HCT116 (cell line): ENCODE measurements at regions not wholly inside any gene's neighbourhood (a gene's known extent, or its start where the extent isn't known, plus 50 kb on each side); places are given as distances from the start of the nearest gene placed in this dataset.

ENCODE experiments used
- ATAC-seq: fragments of 200-7000 bp; cut with Tn5 transposase; 2 replicates; pipeline ENCODE4 v1.9.1; 2020; ENCODE audit warnings: mild to moderate bottlenecking, moderate library complexity
- BruUV-seq: library from RNA; stranded (reverse); fragments of 400-500 nt; replicated peaks from 2 replicates; lab custom pipeline; 2021; lab: Mats Ljungman, UMichigan
- CTCF ChIA-PET: fragments of 300-600 bp; sonication (Branson Sonifier 250); formaldehyde crosslinking; loops from one replicate; lab custom pipeline; 2021; ENCODE audit warnings: antibody characterized with exemption; lab: Charles Lee
- POLR2A ChIA-PET: fragments of 300-600, 350-600 bp; sonication (Branson Sonifier 250); formaldehyde crosslinking; loops from one replicate; lab custom pipeline; 2021; ENCODE audit warnings: antibody characterized with exemption; lab: Charles Lee
- RAD21 ChIA-PET, 2 experiments: fragments of 300-600 bp; sonication (Branson Sonifier 250); formaldehyde crosslinking; loops; one replicate each; lab custom pipeline; 2023; ENCODE audit warnings: low total read pairs in 2 of 2; ENCODE audit not compliant: uncharacterized antibody in 2 of 2, unreplicated experiment in 2 of 2, low non-redundant PET in 1 of 2; lab: Charles Lee
- DNase-seq: peaks from one replicate; pipeline ENCODE4 v3.0.0-alpha.2; 2010; ENCODE audit warnings: low read depth, low spot score
- H2AFZ ChIP-seq: fragments of 200-600 bp; shearing (Covaris generic), sonication (generic); 2 replicates; pipeline ENCODE4 v1.6.1; 2017; ENCODE audit warnings: low read depth, mixed run types, mixed read lengths, antibody characterized with exemption, low read length; ENCODE audit not compliant: poor library complexity, severe bottlenecking
- H3K27ac ChIP-seq: 2 replicates; pipeline ENCODE4 v1.5.1; 2012; ENCODE audit warnings: low read depth, low read length
- H3K27me3 ChIP-seq: fragments of 200-600 bp; sonication (generic); 2 replicates; pipeline ENCODE4 v1.6.1; 2016; ENCODE audit warnings: mixed run types, low read length, mixed read lengths; ENCODE audit not compliant: insufficient read depth
- H3K36me3 ChIP-seq, 2 experiments: fragments of 200-500 bp in 1 of 2; fragments of 200-600 bp in 1 of 2; sonication (Bioruptor generic) in 1 of 2; sonication (generic) in 1 of 2; 2 replicates each; pipeline versions ENCODE4 v1.5.1 to v1.6.1; 2014 to 2016; ENCODE audit warnings: low read length in 2 of 2, inconsistent platforms in 1 of 2, mixed read lengths in 1 of 2, mixed run types in 1 of 2; ENCODE audit not compliant: insufficient read depth in 2 of 2, control insufficient read depth in 1 of 2
- H3K4me1 ChIP-seq, 2 experiments: fragments of 200-600 bp in 1 of 2; sonication (generic) in 1 of 2; 2 replicates each; pipeline versions ENCODE4 v1.5.1 to v1.6.1; 2012 to 2017; ENCODE audit warnings: low read length in 2 of 2, inconsistent platforms in 1 of 2, mild to moderate bottlenecking in 1 of 2, mixed read lengths in 1 of 2, mixed run types in 1 of 2, moderate library complexity in 1 of 2; ENCODE audit not compliant: insufficient read depth in 2 of 2, control insufficient read depth in 1 of 2
- H3K4me2 ChIP-seq: fragments of 200-600 bp; sonication (generic); 2 replicates; pipeline ENCODE4 v1.6.1; 2017; ENCODE audit warnings: mixed run types, low read length, mixed read lengths
- H3K4me3 ChIP-seq, 2 experiments: fragments of 200-600 bp in 1 of 2; sonication (generic) in 1 of 2; replicated peaks in 1 of 2; 2 replicates each; pipeline ENCODE4 v1.5.1; 2011 to 2016; ENCODE audit warnings: low read length in 2 of 2, control low read depth in 1 of 2, low read depth in 1 of 2, mild to moderate bottlenecking in 1 of 2, mixed read lengths in 1 of 2, mixed run types in 1 of 2
- H3K79me2 ChIP-seq: fragments of 200-600 bp; sonication (generic); 2 replicates; pipeline ENCODE4 v1.6.1; 2017; ENCODE audit warnings: mild to moderate bottlenecking, mixed run types, low read length, moderate library complexity, mixed read lengths; ENCODE audit not compliant: insufficient read depth
- H3K9ac ChIP-seq: fragments of 200-600 bp; sonication (generic); 2 replicates; pipeline ENCODE4 v1.6.1; 2016; ENCODE audit warnings: low read length, mixed read lengths
- H3K9me2 ChIP-seq: fragments of 200-600 bp; sonication (generic), shearing (Covaris generic); 2 replicates; pipeline ENCODE4 v1.6.1; 2017; ENCODE audit warnings: mixed run types, mild to moderate bottlenecking, moderate library complexity; ENCODE audit not compliant: insufficient read depth
- H3K9me3 ChIP-seq, 2 experiments: fragments of 200-500 bp in 1 of 2; fragments of 200-600 bp in 1 of 2; sonication (Bioruptor generic) in 1 of 2; sonication (generic) in 1 of 2; 2 replicates each; pipeline ENCODE4 v1.6.1; 2014 to 2017; ENCODE audit warnings: low read length in 2 of 2, mixed read lengths in 2 of 2, inconsistent platforms in 1 of 2, low read depth in 1 of 2, mild to moderate bottlenecking in 1 of 2, mixed run types in 1 of 2, moderate library complexity in 1 of 2; ENCODE audit not compliant: control insufficient read depth in 1 of 2, insufficient read depth in 1 of 2
- H4K20me1 ChIP-seq: fragments of 200-600 bp; sonication (generic), shearing (Covaris generic); 2 replicates; pipeline ENCODE4 v1.6.1; 2017; ENCODE audit warnings: mixed run types, mild to moderate bottlenecking, moderate library complexity; ENCODE audit not compliant: insufficient read depth
- CBX3 ChIP-seq: IDR thresholded peaks from 2 replicates; pipeline ENCODE4 v1.6.1; 2012; ENCODE audit warnings: low read depth
- CEBPB ChIP-seq: IDR thresholded peaks from 2 replicates; pipeline ENCODE4 v1.6.1; 2012; ENCODE audit warnings: low read depth
- EGR1 ChIP-seq: IDR thresholded peaks from 2 replicates; pipeline ENCODE4 v1.6.1; 2012; ENCODE audit warnings: low read depth
- FOSL1 ChIP-seq: IDR thresholded peaks from 2 replicates; pipeline ENCODE4 v1.6.1; 2012; ENCODE audit warnings: low read depth
- JUND ChIP-seq: IDR thresholded peaks from 2 replicates; pipeline ENCODE4 v1.6.1; 2012
- POLR2A ChIP-seq: IDR thresholded peaks from 2 replicates; pipeline ENCODE4 v1.7.0; 2011; ENCODE audit warnings: borderline replicate concordance; ENCODE audit not compliant: insufficient read depth, insufficient read length; ENCODE audit errors: extremely low read depth
- POLR2AphosphoS5 ChIP-seq: IDR thresholded peaks from 2 replicates; pipeline ENCODE4 v1.6.1; 2011; ENCODE audit warnings: mild to moderate bottlenecking, low read depth, low read length, moderate library complexity
- SIN3A ChIP-seq: IDR thresholded peaks from 2 replicates; pipeline ENCODE4 v1.6.1; 2012; ENCODE audit warnings: low read depth
- TCF7L2 ChIP-seq: IDR thresholded peaks from 2 replicates; pipeline ENCODE4 v1.7.0; 2011; ENCODE audit warnings: borderline replicate concordance, inconsistent platforms; ENCODE audit not compliant: insufficient read depth, insufficient read length; ENCODE audit errors: extremely low read depth
- YY1 ChIP-seq: IDR thresholded peaks from 2 replicates; pipeline ENCODE4 v1.6.1; 2011; ENCODE audit warnings: low read length, low read depth, moderate library complexity, mild to moderate bottlenecking; ENCODE audit not compliant: insufficient replicate concordance; ENCODE audit errors: extremely low read depth
- ZFX ChIP-seq: fragments of 450-650 bp; IDR thresholded peaks from 2 replicates; pipeline ENCODE4 v1.6.1; 2017
- ZNF274 ChIP-seq: fragments of 200-500 bp; sonication (Bioruptor generic); IDR thresholded peaks from 2 replicates; pipeline ENCODE4 v1.6.1; 2014; ENCODE audit warnings: mild to moderate bottlenecking, low read depth, low read length, inconsistent platforms
- intact Hi-C: fragments of 100-400 bp; cut with micrococcal nuclease; formaldehyde crosslinking; loops from 2 replicates; pipeline ENCODE4 v1.10.0; 2022
- TF ChIP-seq, protein P1 (sequence below): IDR thresholded peaks from 2 replicates; pipeline ENCODE4 v1.6.1; 2012
- TF ChIP-seq, protein P2 (sequence below): IDR thresholded peaks from 2 replicates; pipeline ENCODE4 v1.6.1; 2012
- TF ChIP-seq, protein P3 (sequence below): IDR thresholded peaks from 2 replicates; pipeline ENCODE4 v1.6.1; 2011; ENCODE audit warnings: mild to moderate bottlenecking, low read length, moderate library complexity; ENCODE audit not compliant: insufficient replicate concordance; ENCODE audit errors: extremely low read depth
- TF ChIP-seq, protein P4 (sequence below), 3 experiments: fragments of 200-600 bp in 1 of 3; sonication (generic) in 1 of 3; IDR thresholded peaks in 2 of 3; conservative IDR thresholded peaks in 1 of 3; 2 replicates each; pipeline ENCODE4 v1.5.1; 2012 to 2017; ENCODE audit warnings: low read depth in 2 of 3, low read length in 2 of 3, antibody characterized with exemption in 1 of 3, borderline replicate concordance in 1 of 3, control low read depth in 1 of 3, mild to moderate bottlenecking in 1 of 3, mixed read lengths in 1 of 3, mixed run types in 1 of 3, moderate library complexity in 1 of 3; ENCODE audit not compliant: insufficient read depth in 1 of 3

DNA sequence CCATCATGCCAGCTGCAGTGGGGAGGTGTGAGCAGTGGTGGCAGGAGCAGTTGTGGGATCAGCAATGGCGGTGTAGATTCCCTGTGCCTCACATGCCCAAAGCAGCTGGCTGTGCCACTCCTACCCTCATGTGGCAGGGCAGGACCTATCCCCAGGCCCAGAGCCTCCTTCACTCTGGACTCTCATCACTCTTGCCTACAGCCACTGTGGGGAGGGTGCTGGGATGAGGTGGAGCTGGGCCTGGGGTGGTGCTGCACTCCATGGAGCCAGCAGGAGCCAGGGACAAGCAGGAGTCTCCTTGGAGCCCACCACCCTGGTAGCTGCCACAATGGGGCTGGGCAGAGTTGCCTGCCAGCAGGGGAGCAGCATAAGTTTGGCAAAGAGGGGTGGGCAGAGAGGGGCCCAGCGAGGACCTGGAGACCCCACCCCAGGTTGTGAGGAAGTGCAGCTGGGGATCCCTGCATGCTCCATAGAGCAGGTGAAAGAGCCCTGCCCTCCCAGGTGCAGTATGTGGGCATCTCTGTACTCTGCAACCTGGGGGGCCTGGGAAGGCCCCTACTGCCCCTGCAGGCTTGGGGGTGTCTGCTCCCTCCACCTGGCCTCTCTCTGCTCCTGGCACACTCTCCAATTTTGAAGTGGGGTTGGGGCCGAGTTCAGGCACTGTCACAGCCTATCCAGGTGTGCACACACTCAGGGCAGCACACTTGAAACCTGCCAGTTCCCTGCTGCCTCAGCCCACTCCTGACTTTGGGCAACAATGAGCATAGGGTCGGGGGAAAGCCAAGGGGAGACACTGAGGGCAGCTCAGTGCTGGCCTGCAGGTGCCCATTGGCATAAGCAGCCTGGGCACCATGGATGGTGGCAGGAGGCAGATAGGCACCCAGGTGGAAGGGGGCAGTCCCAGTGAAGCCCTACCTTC, 74.0 kb upstream of the INTU start:
- RAD21 ChIA-PET: no interaction called here
- Histone ChIP-seq H3K4me2 (no peak overlapping the region), H3K9me3 (no peaks in the 10 kb centered on the region), H3K36me3 (no peaks in the 10 kb centered on the region), H3K4me3 (no peak overlapping the region), H3K4me1 (no peaks in the 10 kb centered on the region), H3K9ac (no peak overlapping the region), H2AFZ (no peak overlapping the region), H3K9me2 (no peaks in the 10 kb centered on the region), H3K27me3 (no peaks in the 10 kb centered on the region), H3K27ac (no peak overlapping the region), H3K79me2 (no peaks in the 10 kb centered on the region), H4K20me1 (no peaks in the 10 kb centered on the region)
- TF ChIP-seq EGR1: no peak
- no peak for TF ChIP-seq YY1
- TF ChIP-seq CEBPB: no peak
- TF ChIP-seq JUND: no peak
- TF ChIP-seq CBX3: no peak
- POLR2A ChIA-PET: no interaction called here
- DNase-seq (no peak), ATAC-seq (no peak)
- CTCF ChIA-PET: no interaction called here
- intact Hi-C loops: no loop called here
- no TSS peak for BruUV-seq

DNA sequence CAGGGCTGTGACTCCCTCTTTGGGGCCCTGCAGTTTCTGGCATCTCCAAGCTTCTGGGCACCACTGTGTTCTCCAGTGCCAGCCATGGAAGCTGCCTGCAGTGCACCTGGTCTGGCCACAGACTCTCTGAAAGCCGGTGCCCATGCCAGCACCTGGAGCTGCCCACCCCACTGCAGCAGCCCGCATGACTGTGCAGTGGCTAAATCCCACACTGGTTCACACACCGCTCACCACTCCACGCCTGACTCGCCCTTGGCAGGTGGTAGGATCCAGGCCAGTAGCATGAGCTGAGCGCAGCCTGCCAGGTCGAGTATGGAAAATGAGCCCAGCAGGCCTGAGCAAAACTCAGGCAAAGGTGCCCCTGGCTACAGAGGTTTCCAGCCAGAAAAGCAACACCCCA, 72.8 kb upstream of the INTU start:
- CTCF ChIA-PET: no interaction called here
- BruUV-seq: no TSS peak
- no peak for TF ChIP-seq EGR1
- no peak for TF ChIP-seq ZFX
- no peak for TF ChIP-seq SIN3A
- TF ChIP-seq, protein P1, sequence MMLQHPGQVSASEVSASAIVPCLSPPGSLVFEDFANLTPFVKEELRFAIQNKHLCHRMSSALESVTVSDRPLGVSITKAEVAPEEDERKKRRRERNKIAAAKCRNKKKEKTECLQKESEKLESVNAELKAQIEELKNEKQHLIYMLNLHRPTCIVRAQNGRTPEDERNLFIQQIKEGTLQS: no peak
- TF ChIP-seq, protein P2, sequence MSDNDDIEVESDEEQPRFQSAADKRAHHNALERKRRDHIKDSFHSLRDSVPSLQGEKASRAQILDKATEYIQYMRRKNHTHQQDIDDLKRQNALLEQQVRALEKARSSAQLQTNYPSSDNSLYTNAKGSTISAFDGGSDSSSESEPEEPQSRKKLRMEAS: no peak
- no peak for TF ChIP-seq ZNF274
- TF ChIP-seq POLR2AphosphoS5: no peak
- TF ChIP-seq, protein P3, sequence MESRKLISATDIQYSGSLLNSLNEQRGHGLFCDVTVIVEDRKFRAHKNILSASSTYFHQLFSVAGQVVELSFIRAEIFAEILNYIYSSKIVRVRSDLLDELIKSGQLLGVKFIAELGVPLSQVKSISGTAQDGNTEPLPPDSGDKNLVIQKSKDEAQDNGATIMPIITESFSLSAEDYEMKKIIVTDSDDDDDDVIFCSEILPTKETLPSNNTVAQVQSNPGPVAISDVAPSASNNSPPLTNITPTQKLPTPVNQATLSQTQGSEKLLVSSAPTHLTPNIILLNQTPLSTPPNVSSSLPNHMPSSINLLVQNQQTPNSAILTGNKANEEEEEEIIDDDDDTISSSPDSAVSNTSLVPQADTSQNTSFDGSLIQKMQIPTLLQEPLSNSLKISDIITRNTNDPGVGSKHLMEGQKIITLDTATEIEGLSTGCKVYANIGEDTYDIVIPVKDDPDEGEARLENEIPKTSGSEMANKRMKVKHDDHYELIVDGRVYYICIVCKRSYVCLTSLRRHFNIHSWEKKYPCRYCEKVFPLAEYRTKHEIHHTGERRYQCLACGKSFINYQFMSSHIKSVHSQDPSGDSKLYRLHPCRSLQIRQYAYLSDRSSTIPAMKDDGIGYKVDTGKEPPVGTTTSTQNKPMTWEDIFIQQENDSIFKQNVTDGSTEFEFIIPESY: no peak
- no peak for TF ChIP-seq CBX3
- no peak for TF ChIP-seq TCF7L2
- no peak for TF ChIP-seq FOSL1
- no peak for TF ChIP-seq POLR2A
- TF ChIP-seq, protein P4, sequence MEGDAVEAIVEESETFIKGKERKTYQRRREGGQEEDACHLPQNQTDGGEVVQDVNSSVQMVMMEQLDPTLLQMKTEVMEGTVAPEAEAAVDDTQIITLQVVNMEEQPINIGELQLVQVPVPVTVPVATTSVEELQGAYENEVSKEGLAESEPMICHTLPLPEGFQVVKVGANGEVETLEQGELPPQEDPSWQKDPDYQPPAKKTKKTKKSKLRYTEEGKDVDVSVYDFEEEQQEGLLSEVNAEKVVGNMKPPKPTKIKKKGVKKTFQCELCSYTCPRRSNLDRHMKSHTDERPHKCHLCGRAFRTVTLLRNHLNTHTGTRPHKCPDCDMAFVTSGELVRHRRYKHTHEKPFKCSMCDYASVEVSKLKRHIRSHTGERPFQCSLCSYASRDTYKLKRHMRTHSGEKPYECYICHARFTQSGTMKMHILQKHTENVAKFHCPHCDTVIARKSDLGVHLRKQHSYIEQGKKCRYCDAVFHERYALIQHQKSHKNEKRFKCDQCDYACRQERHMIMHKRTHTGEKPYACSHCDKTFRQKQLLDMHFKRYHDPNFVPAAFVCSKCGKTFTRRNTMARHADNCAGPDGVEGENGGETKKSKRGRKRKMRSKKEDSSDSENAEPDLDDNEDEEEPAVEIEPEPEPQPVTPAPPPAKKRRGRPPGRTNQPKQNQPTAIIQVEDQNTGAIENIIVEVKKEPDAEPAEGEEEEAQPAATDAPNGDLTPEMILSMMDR (IDR thresholded peaks at IDR 0.05 in 2 of 3, conservative IDR thresholded peaks at IDR 0.05 in 1 of 3; ENCODE audit: borderline replicate concordance in 1 of 3, insufficient read depth in 1 of 3, low read depth in 2 of 3, low read length in 2 of 3): no peak

More for the DNA sequence above, 72.8 kb upstream of the INTU start:
- Histone ChIP-seq H3K27ac (no peak overlapping the region), H3K4me2 (no peak overlapping the region), H3K9me3 (no peaks in the 10 kb centered on the region), H3K4me1 (no peaks in the 10 kb centered on the region), H3K79me2 (no peaks in the 10 kb centered on the region), H4K20me1 (no peaks in the 10 kb centered on the region), H3K36me3 (no peaks in the 10 kb centered on the region), H2AFZ (no peak overlapping the region), H3K9me2 (no peaks in the 10 kb centered on the region), H3K27me3 (no peaks in the 10 kb centered on the region), H3K4me3 (no peak overlapping the region), H3K9ac (no peak overlapping the region)
- no peak for DNase-seq
- no peak for ATAC-seq
- intact Hi-C loops: no loop called here
- POLR2A ChIA-PET: no interaction called here
- RAD21 ChIA-PET: no interaction called here
